GM12874 (cell line): ENCODE measurements at regions not wholly inside any gene's neighbourhood (a gene's known extent, or its start where the extent isn't known, plus 50 kb on each side); places are given as distances from the start of the nearest gene placed in this dataset.

Experiments used
- TF ChIP-seq, protein P1 (sequence below): IDR thresholded peaks from 2 replicates; pipeline ENCODE4 v1.5.1; 2011; ENCODE audit warnings: low read depth, mild to moderate bottlenecking, control low read depth, low read length, moderate library complexity; ENCODE audit not compliant: insufficient read depth

DNA sequence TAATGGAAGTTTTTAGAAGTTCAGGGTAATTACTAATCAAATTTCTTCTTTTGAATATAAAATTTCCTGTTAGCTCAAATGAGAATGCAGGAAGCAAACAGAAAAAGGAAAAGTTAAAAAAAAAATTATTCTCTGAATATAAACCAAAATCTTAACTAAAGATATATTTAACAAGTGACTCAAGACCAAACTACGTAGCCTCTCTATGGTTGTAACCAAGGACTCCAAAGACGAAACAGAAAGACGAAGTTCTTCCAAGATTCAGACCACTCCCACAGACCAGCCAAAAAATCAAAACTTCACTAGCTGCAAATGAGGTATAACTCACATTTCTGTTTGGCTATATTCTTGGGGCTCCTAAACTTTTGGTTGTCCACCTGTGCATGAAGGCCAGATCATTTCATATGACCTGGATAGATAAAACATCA is 846.5 kb upstream of the ALCAM start:
- TF ChIP-seq, protein P1, sequence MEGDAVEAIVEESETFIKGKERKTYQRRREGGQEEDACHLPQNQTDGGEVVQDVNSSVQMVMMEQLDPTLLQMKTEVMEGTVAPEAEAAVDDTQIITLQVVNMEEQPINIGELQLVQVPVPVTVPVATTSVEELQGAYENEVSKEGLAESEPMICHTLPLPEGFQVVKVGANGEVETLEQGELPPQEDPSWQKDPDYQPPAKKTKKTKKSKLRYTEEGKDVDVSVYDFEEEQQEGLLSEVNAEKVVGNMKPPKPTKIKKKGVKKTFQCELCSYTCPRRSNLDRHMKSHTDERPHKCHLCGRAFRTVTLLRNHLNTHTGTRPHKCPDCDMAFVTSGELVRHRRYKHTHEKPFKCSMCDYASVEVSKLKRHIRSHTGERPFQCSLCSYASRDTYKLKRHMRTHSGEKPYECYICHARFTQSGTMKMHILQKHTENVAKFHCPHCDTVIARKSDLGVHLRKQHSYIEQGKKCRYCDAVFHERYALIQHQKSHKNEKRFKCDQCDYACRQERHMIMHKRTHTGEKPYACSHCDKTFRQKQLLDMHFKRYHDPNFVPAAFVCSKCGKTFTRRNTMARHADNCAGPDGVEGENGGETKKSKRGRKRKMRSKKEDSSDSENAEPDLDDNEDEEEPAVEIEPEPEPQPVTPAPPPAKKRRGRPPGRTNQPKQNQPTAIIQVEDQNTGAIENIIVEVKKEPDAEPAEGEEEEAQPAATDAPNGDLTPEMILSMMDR: no peak

DNA sequence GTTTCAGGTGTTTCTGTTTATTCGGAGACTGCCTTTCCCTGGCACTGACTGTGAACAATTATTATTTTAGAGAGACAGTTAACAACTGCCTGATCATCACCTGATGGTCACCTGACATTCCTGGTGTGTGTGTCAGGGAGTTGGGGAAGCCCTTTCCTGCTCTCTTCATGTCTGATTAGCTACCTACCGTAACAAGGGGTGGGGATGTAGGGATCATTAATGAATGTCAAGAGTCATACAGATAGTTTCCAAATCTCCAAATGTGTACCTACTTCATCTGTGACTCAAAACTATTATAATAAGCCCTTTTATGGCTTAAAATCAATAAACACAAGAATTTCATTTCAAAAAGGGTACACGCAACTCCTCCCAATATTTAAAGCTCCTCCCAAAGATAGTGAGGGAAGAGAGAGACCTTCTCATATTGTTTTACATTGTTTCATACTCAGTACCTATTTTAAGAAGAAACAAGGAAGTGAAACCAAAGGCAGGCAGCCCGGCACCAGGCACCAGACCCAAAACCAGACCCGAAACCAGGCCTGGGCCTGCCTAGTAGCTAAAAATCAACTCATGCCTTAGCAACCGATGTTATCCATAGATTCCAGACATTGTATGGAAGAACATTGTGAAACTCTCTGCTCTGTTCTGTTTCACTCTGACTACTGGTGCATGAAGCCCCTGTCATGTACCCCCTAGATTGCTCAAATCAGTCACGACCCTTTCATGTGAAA is 844.9 kb upstream of the ALCAM start:
- TF ChIP-seq, protein P1: no peak

DNA sequence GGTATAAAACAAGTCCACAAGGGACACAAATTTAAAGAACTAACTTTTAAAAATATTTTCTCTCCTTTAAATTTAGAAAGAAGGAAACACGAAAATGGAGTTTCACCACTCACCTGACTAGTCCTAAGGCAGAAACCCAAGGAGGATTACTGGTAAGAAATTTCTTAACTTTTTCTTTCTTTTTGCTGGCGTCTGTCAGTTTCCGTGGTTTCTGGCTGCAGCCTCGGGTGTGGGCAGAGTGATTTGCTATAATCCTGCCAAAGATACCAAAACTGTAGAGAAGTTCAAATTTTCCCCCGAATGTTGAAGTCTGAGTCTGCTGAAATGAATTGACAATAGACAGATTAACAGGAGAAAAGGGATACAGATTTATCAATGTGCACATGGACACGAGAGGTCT is 843.6 kb upstream of the ALCAM start:
- TF ChIP-seq, protein P1: no peak

DNA sequence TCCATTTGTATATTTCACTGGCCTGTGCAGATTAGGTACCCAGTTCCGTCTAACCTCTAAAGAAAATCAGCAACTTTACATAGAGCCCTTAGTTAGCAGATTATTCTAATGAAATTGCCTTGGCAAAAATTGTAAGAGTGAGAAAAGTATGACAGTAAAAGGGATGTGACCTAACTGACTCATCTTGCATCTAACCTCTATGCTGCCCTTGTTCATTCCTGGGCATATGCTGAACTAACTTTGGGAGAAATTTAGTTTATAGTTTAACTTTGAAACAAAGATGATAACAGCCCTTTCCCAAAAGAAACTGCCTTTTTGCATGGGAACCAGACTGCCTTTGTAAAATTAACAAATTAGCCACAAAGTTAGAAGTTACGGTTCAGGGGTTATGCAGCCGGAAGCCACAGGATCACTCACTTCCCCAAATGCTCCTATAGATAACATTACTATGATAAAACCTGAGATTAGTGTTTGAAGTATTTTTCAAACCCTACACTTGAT is 839.8 kb upstream of the ALCAM start:
- TF ChIP-seq, protein P1: no peak

DNA sequence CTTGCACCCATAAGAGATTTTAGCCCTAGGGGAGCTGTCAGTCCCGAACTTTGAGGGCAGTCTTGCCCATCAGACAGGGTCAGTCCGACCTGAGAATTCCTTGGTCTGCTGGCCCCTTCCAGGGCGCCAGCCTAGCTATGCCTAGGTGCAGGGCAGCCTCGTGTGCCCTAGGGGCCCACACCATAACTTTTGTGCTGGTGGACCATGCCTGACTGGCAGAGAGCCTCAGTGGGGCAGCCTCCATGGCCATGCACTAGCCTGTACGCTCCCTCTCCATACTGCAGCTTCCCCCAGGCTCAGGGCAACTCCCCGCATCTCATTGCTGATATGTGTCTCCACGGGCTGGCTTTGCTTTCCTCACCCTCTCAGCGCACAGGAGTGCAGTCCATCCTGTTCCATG is 835.8 kb upstream of the ALCAM start:
- TF ChIP-seq, protein P1: no peak

DNA sequence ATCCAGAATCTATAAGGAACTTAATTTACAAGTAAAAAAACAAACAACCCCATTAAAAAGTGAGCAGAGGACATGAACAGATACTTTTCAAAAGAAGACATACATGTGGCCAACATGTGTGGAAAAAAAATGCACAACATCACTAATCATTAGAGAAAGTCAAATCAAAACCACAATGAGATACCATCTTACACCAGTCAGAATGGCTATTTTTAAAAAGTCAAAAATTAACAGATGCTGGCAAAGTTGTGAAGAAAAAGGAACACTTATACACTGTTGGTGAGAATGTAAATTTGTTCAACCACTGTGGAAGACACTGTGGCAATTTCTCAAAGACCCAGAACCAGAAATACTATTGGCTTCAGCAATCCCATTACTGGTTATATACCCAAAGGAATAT is 830.0 kb upstream of the ALCAM start:
- TF ChIP-seq, protein P1: no peak

DNA sequence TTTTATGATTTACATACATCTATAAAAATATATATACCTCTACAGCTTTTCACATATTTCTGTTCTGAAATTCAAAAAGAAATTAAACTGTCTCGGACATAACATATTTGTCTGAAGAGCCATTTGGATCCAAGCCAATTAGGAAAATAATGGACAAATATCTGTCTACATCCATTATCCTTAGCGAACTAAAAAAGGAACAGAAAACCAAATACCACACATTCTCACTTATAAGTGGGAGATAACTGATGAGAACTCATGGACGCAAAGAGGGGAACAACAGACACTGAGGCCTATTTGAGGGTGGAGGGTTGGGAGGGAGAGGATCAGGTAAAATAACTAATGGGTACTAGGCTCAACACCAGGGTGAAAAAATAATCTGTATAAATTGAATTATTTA is 829.4 kb upstream of the ALCAM start:
- TF ChIP-seq, protein P1: no peak
